ENCODE measurements at regions not wholly inside any gene's neighbourhood (a gene's known extent, or its start where the extent isn't known, plus 50 kb on each side); places are given as distances from the start of the nearest gene placed in this dataset.

DNA sequence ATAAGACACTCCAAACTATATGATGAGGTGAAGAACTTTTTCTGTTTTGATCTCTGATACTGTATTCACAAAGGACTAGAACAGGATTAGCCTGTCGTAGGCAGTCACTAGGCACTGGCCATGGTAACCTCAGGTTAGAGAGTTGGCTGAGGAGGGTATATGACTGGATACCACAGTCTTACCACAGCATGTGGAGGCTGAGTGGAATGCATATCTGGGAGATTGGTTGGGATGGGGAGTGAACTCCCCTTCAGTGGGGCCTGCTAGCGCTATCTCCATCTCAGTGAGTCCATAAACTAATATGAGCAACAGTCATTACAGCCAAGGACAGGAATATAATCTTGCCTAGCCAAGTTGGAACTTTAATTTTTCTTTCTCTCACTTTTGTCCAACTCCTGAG is 339.1 kb downstream of the SPATA31D1 start:
- no peak overlapping the region for H3K4me3 ChIP-seq (ENCODE audit: low read depth, poor library complexity, severe bottlenecking)
- no peak for DNase-seq (ENCODE audit: low spot score in 2 of 2)
- intact Hi-C loops (cut with DNase I; ENCODE audit: low total_unique reads): no loop called here
- WGBS, 2 donors: 86 to 95% methylated on average over 2 of the region's 2 CpGs
- TF ChIP-seq POLR2A (IDR thresholded peaks at IDR 0.05): no peak
- TF ChIP-seq, protein P1, sequence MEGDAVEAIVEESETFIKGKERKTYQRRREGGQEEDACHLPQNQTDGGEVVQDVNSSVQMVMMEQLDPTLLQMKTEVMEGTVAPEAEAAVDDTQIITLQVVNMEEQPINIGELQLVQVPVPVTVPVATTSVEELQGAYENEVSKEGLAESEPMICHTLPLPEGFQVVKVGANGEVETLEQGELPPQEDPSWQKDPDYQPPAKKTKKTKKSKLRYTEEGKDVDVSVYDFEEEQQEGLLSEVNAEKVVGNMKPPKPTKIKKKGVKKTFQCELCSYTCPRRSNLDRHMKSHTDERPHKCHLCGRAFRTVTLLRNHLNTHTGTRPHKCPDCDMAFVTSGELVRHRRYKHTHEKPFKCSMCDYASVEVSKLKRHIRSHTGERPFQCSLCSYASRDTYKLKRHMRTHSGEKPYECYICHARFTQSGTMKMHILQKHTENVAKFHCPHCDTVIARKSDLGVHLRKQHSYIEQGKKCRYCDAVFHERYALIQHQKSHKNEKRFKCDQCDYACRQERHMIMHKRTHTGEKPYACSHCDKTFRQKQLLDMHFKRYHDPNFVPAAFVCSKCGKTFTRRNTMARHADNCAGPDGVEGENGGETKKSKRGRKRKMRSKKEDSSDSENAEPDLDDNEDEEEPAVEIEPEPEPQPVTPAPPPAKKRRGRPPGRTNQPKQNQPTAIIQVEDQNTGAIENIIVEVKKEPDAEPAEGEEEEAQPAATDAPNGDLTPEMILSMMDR (IDR thresholded peaks at IDR 0.05): no peak

DNA sequence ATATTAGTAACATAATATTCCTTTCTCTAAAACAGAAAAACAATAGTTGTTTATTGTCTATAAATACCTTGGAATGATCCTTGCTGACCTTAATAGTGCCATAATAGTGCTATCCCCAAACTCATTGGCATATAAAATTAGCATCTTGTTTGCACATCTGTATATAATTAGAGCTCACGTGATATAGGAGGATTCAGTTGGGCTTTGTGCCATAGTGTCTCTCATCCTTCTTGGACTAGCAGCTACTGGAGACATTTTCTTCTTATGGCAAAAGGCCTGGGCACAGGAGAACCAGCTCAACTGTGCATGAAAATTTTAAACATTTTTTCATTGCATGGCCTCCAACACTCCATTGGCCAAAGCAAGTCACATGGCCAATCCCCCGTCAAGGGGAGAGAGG is 342.5 kb downstream of the SPATA31D1 start:
- TF ChIP-seq, protein P1 (IDR thresholded peaks at IDR 0.05): no peak
- TF ChIP-seq POLR2A (IDR thresholded peaks at IDR 0.05): no peak
- no peak for DNase-seq (ENCODE audit: low spot score in 2 of 2)
- 67 to 69% methylated on average over 2 of the region's 2 CpGs for WGBS, 2 donors
- intact Hi-C loops (cut with DNase I; ENCODE audit: low total_unique reads): no loop called here
- H3K4me3 ChIP-seq (ENCODE audit: low read depth, poor library complexity, severe bottlenecking): no peak overlapping the region

DNA sequence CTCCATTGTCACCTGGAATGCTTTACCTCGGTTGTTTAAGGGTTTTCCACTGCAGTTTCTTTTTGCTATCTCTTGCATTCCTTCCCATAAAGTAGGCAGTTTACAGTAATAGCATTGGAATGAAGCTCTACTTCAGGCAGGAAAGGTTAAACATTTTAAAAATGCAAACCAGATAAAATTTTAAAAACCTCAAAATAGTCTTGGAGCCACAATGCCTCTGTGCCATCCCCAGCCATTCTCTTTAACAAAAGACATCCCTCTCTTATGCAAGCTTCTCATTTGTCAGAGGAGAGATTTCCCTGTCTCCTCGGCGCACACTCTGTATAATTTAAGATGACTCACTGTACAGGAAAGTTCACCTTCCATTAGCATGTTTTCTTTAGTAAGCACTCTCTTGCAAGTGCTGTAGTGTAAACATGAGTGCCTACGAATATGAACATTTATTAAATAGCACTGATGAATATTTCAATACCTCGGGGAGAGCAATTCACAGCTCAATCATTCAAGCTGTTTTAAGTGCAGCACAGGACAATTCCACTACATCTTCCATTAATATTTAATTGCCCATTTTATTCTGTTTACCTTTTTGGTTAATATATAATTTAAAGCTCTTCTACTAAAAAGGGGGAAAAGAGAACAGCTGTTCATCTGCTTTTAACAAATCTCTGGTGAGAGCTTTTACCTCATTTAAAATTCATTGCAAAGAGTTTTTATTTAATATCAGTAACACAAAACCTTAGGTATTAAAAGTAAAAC is 343.6 kb downstream of the SPATA31D1 start:
- no peak overlapping the region for H3K4me3 ChIP-seq (ENCODE audit: low read depth, poor library complexity, severe bottlenecking)
- TF ChIP-seq, protein P1 (IDR thresholded peaks at IDR 0.05): no peak
- TF ChIP-seq POLR2A (IDR thresholded peaks at IDR 0.05): no peak
- no peak for DNase-seq (ENCODE audit: low spot score in 2 of 2)
- intact Hi-C loops (cut with DNase I; ENCODE audit: low total_unique reads): no loop called here
- 41 to 54% methylated on average over 5 of the region's 5 CpGs for WGBS, 2 donors

DNA sequence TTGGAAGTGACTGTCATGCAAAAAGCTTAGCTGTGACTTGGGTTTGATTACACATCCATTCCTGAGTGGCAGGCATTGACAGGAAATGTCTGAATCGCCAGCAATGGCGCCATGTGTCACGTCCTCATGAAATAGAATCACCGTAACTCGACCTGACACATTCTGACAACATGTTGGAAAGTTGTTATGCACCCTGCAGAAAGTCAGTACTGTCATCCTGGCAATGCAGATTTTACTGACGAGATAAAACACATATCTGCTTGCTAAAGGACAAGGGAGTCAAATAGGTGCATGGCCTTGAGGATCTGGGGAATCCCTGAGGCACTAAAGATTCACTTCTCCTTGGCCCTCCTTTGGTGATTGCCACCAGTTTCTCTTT is 344.2 kb downstream of the SPATA31D1 start:
- intact Hi-C loops (cut with DNase I; ENCODE audit: low total_unique reads): no loop called here
- WGBS, 2 donors: 64 to 69% methylated on average over 6 of the region's 6 CpGs
- no peak overlapping the region for H3K4me3 ChIP-seq (ENCODE audit: low read depth, poor library complexity, severe bottlenecking)
- DNase-seq (ENCODE audit: low spot score in 2 of 2): no peak
- TF ChIP-seq POLR2A (IDR thresholded peaks at IDR 0.05): no peak
- TF ChIP-seq, protein P1 (IDR thresholded peaks at IDR 0.05): no peak

DNA sequence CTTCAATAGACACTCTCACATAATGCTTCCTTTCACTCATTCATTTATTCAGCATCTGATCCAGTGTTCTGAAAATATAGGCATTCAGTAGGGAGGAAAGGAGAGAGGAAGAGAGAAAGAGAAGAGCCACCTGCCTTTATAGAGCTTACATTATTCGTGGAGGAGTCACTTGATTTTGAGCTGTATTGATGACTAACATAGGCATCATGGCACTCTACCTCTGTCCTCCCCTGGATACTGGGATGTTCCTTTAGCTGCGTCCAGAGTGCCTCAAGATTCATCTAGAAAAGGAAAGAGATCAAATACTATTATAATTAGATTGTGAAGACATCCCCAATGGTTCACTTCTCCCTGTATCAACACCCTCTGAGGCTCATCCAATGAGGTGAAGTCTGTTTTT is 345.1 kb downstream of the SPATA31D1 start:
- intact Hi-C loops (cut with DNase I; ENCODE audit: low total_unique reads): no loop called here
- no peak for DNase-seq (ENCODE audit: low spot score in 2 of 2)
- no peak overlapping the region for H3K4me3 ChIP-seq (ENCODE audit: low read depth, poor library complexity, severe bottlenecking)
- 83 to 95% methylated on average over 2 of the region's 2 CpGs for WGBS, 2 donors
- TF ChIP-seq, protein P1 (IDR thresholded peaks at IDR 0.05): no peak
- no peak for TF ChIP-seq POLR2A (IDR thresholded peaks at IDR 0.05)

DNA sequence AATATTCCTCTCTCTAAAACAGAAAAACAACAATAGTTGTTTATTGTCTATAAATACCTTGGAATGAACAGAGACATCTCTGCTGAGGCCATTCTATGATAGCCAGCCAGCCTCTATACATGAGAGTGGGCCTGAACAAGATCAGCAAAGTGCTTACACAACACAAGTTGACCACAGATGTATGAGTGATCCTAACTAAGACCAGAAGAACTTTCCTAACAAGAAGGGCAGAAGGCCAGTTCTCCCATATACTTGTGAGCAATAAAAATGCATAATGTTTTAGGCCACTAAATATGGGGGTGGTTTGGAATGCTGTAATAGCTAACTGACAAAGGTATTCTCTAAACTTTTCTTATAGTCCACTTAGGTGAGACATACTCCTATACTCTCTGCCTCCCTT is 345.7 kb downstream of the SPATA31D1 start:
- intact Hi-C loops (cut with DNase I; ENCODE audit: low total_unique reads): no loop called here
- TF ChIP-seq, protein P1 (IDR thresholded peaks at IDR 0.05): no peak
- no peak for TF ChIP-seq POLR2A (IDR thresholded peaks at IDR 0.05)
- no peak for DNase-seq (ENCODE audit: low spot score in 2 of 2)
- H3K4me3 ChIP-seq (ENCODE audit: low read depth, poor library complexity, severe bottlenecking): no peak overlapping the region

Measured in lower leg skin (tissue), 4 donors.